NB4 (cell line): ENCODE measurements at regions not wholly inside any gene's neighbourhood (a gene's known extent, or its start where the extent isn't known, plus 50 kb on each side); places are given as distances from the start of the nearest gene placed in this dataset.

ENCODE experiments used
- MYC ChIP-seq: IDR thresholded peaks from 2 replicates; pipeline ENCODE4 v1.6.1; 2011; ENCODE audit warnings: low read depth, low read length
- POLR2A ChIP-seq: IDR thresholded peaks from 2 replicates; pipeline ENCODE4 v1.6.1; 2011; ENCODE audit warnings: mild to moderate bottlenecking; ENCODE audit not compliant: insufficient read length; ENCODE audit errors: extremely low read depth
- TF ChIP-seq, protein P1 (sequence below): IDR thresholded peaks from one replicate; pipeline ENCODE4 v1.5.1; 2012; ENCODE audit warnings: low read depth, low read length
- TF ChIP-seq, protein P2 (sequence below): IDR thresholded peaks from 2 replicates; pipeline ENCODE4 v1.6.1; 2011; ENCODE audit warnings: low read depth, low read length

DNA sequence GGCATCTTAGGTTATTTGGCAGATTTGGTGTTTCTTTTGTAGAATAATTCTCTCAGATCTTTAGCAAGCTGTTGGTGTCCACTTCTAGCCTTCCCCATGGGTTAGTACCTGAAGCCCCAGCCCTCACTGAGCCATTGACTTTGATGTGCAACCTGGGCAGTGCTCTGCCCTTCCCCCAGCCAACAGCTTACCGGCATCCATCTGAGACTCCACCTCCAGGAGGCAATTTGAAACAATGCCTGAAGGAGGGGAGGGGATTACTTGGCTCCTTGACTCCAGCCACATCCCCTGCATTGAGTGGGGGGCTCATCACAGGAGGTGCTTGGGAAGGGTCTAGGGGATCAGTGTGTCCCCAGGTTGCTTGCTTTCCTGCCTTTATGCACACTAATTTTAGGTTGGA, 114.8 kb downstream of the TRIM29 start:
- TF ChIP-seq, protein P1, sequence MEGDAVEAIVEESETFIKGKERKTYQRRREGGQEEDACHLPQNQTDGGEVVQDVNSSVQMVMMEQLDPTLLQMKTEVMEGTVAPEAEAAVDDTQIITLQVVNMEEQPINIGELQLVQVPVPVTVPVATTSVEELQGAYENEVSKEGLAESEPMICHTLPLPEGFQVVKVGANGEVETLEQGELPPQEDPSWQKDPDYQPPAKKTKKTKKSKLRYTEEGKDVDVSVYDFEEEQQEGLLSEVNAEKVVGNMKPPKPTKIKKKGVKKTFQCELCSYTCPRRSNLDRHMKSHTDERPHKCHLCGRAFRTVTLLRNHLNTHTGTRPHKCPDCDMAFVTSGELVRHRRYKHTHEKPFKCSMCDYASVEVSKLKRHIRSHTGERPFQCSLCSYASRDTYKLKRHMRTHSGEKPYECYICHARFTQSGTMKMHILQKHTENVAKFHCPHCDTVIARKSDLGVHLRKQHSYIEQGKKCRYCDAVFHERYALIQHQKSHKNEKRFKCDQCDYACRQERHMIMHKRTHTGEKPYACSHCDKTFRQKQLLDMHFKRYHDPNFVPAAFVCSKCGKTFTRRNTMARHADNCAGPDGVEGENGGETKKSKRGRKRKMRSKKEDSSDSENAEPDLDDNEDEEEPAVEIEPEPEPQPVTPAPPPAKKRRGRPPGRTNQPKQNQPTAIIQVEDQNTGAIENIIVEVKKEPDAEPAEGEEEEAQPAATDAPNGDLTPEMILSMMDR: no peak
- no peak for TF ChIP-seq MYC
- TF ChIP-seq, protein P2, sequence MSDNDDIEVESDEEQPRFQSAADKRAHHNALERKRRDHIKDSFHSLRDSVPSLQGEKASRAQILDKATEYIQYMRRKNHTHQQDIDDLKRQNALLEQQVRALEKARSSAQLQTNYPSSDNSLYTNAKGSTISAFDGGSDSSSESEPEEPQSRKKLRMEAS: no peak
- TF ChIP-seq POLR2A: no peak
